OCI-LY7 (cell line): ENCODE measurements at regions not wholly inside any gene's neighbourhood (a gene's known extent, or its start where the extent isn't known, plus 50 kb on each side); places are given as distances from the start of the nearest gene placed in this dataset.
A peak's percentile ranks its signal among the peaks of the same experiment; 100 is the strongest.

Experiments
- BruUV-seq: library from RNA; stranded (reverse); fragments of 400-500 nt; replicated peaks from 2 replicates; lab custom pipeline; 2021; lab: Mats Ljungman, UMichigan
- CTCF ChIA-PET: fragments of 300-600 bp; sonication (Branson Sonifier 250); formaldehyde crosslinking; loops from one replicate; lab custom pipeline; 2022; ENCODE audit warnings: antibody characterized with exemption; ENCODE audit not compliant: unreplicated experiment; lab: Charles Lee
- POLR2A ChIA-PET: fragments of 300-600 bp; sonication (Branson Sonifier 250); formaldehyde crosslinking; loops from one replicate; lab custom pipeline; 2022; ENCODE audit warnings: antibody characterized with exemption; lab: Charles Lee
- DNase-seq: peaks from one replicate; pipeline ENCODE4 v3.0.0-alpha.2; 2015; ENCODE audit warnings: low spot score
- H2AFZ ChIP-seq: fragments of 200-600 bp; sonication (generic), shearing (Covaris generic); 2 replicates; pipeline ENCODE4 v1.6.1; 2014; ENCODE audit warnings: mild to moderate bottlenecking, antibody characterized with exemption, low read length, moderate library complexity
- H3K27ac ChIP-seq: fragments of 200-600 bp; sonication (generic); 2 replicates; pipeline ENCODE4 v1.5.1; 2014; ENCODE audit warnings: mixed run types, low read depth, mild to moderate bottlenecking, moderate library complexity, low read length, inconsistent platforms; ENCODE audit not compliant: poor library complexity, severe bottlenecking
- H3K36me3 ChIP-seq: fragments of 200-600 bp; sonication (generic); 2 replicates; pipeline ENCODE4 v1.6.1; 2014; ENCODE audit warnings: mild to moderate bottlenecking, antibody characterized with exemption, low read length, moderate library complexity, mixed read lengths; ENCODE audit not compliant: insufficient read depth
- H3K4me1 ChIP-seq: fragments of 200-600 bp; sonication (generic); 2 replicates; pipeline ENCODE4 v1.5.1; 2014; ENCODE audit warnings: mild to moderate bottlenecking, low read length; ENCODE audit not compliant: insufficient read depth, poor library complexity, severe bottlenecking
- H3K4me2 ChIP-seq: fragments of 200-600 bp; sonication (generic); 2 replicates; pipeline ENCODE4 v1.6.1; 2014; ENCODE audit warnings: mild to moderate bottlenecking, low read length
- H3K4me3 ChIP-seq: fragments of 200-600 bp; sonication (generic); 2 replicates; pipeline ENCODE4 v1.5.1; 2014; ENCODE audit warnings: mild to moderate bottlenecking, low read depth, low read length; ENCODE audit not compliant: poor library complexity, severe bottlenecking
- H3K79me2 ChIP-seq: fragments of 200-600 bp; sonication (generic); 2 replicates; pipeline ENCODE4 v1.6.1; 2016; ENCODE audit warnings: low read depth, mild to moderate bottlenecking, low read length, moderate library complexity, mixed read lengths; ENCODE audit not compliant: insufficient read depth
- H3K9me2 ChIP-seq: fragments of 200-600 bp; sonication (generic); 2 replicates; pipeline ENCODE4 v1.6.1; 2016; ENCODE audit warnings: mild to moderate bottlenecking, low read length, mixed read lengths; ENCODE audit not compliant: insufficient read depth
- H3K9me3 ChIP-seq: fragments of 200-600 bp; sonication (generic); 2 replicates; pipeline ENCODE4 v1.6.1; 2014; ENCODE audit warnings: mild to moderate bottlenecking, mixed run types, low read length, mixed read lengths
- H4K20me1 ChIP-seq: fragments of 200-600 bp; sonication (generic); 2 replicates; pipeline ENCODE4 v1.6.1; 2014; ENCODE audit warnings: mild to moderate bottlenecking, antibody characterized with exemption, low read length, moderate library complexity, mixed read lengths; ENCODE audit not compliant: insufficient read depth
- CTCF ChIP-seq: fragments of 200-600 bp; sonication (generic); conservative IDR thresholded peaks from 2 replicates; pipeline ENCODE4 v1.5.1; 2014; ENCODE audit warnings: mild to moderate bottlenecking, antibody characterized with exemption, low read length, moderate library complexity, mixed read lengths
- EZH2phosphoT487 ChIP-seq: fragments of 200-600 bp; sonication (generic); IDR thresholded peaks from 2 replicates; pipeline ENCODE4 v1.6.1; 2018; ENCODE audit warnings: low read depth, borderline replicate concordance, mild to moderate bottlenecking, mixed run types, antibody characterized with exemption, low read length, moderate library complexity, mixed read lengths
- intact Hi-C: fragments of 100-400 bp; cut with micrococcal nuclease; formaldehyde crosslinking; loops from one replicate; pipeline ENCODE4 v1.10.0; 2022; ENCODE audit not compliant: unreplicated experiment

DNA sequence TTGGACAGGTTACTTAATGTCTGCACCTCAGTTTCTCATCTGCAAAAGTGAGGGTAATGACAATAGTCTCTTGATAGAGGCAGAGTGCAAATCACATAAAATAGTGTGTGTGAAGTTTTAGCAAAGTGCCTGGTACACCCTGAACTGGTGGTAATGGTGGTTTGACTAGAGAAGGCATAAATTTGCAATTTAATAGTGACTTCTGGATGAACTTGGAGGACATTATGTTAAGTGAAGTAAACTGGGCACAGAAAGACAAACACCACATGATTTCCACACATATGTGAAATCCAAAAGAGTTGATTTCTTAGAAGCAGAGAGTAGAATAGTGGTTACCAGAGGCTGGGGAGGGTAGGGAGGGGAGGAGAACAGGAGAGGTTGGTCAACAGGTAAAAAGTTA lies 54.8 kb upstream of the FUT8 start:
- Histone ChIP-seq H3K79me2 (no peaks in the 10 kb centered on the region; the same call in 1 of the 2 replicates), H4K20me1 (no peaks in the 10 kb centered on the region), H3K27ac (peak overlapping the region; percentile 97), H3K4me1 (peaks cover 85% of the 10 kb centered on the region), H2AFZ (peak overlapping the region; percentile 40; the same call in 1 of the 2 replicates), H3K4me3 (peak overlapping the region; percentile 38), H3K9me2 (no peaks in the 10 kb centered on the region), H3K36me3 (no peaks in the 10 kb centered on the region), H3K4me2 (peak overlapping the region; percentile 67), H3K9me3 (no peaks in the 10 kb centered on the region)
- ChIA-PET POLR2A (interaction anchor here (0.8 to 4.6 kb wide), 8 partner anchors 14 to 70 kb away, joined by 3 to 29 read pairs (median 5); no protein-coding TSS in a partner anchor), CTCF (no interaction called here)
- no peak for DNase-seq
- TF ChIP-seq EZH2phosphoT487 (no peak), CTCF (no peak)
- intact Hi-C loops = no loop called here
- BruUV-seq = no TSS peak

GRCh38 chr14:65359503-65359902 lies 53.0 kb upstream of the FUT8 start:
- Histone ChIP-seq H3K36me3 (no peaks in the 10 kb centered on the region), H3K79me2 (no peaks in the 10 kb centered on the region; the same call in 1 of the 2 replicates), H3K4me1 (peaks cover 67% of the 10 kb centered on the region), H3K9me3 (no peaks in the 10 kb centered on the region), H3K4me3 (no peak overlapping the region), H3K9me2 (no peaks in the 10 kb centered on the region), H4K20me1 (no peaks in the 10 kb centered on the region), H3K27ac (peak overlapping the region; percentile 97), H2AFZ (peak overlapping the region; percentile 20; the same call in 1 of the 2 replicates), H3K4me2 (no peak overlapping the region; the same call in 1 of the 2 replicates)
- no TSS peak for BruUV-seq
- DNase-seq = peak; percentile 48
- intact Hi-C loops = no loop called here
- ChIA-PET POLR2A (interaction anchor here (0.6 to 3.3 kb wide), 17 partner anchors 10 to 114 kb away, joined by 3 to 25 read pairs (median 7); partner anchors contain the start of gene FUT8), CTCF (interaction anchor here (0.9 to 2.8 kb wide), 2 partner anchors 52 to 55 kb away, joined by 3 to 7 read pairs; no protein-coding TSS in a partner anchor)
- TF ChIP-seq EZH2phosphoT487 (no peak), CTCF (peak; percentile 48; the same call in 1 of the 2 replicates)

DNA sequence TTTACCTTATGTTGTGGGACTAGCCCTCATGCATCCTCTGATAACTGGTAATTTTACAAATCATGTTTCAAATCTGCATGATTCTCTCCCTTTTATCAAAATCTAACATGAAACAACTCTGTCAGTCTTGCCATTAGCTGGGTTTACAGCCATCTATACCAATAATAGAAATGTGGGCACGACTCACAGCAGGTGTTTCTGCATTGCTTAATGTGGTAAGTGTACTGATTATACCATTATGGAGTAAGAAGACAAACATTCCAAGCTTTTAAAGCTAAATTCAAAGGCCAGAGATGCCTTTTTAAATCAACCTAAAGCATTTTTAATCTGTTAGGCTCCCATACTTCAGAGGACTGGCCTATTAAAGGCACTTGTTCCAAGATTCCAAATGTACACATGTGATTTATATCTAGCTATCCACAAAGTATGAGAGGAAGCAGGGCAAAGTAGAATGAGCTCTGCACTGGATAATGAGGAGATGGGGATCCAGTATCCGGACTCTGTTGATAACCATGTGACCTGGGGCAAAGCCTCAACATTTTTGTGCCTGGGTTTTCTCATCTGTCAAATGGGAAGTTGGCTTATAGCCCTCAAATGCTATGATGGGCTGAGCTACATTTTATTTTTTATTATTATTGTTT lies 52.3 kb upstream of the FUT8 start:
- Histone ChIP-seq H4K20me1 (no peaks in the 10 kb centered on the region), H3K9me2 (no peaks in the 10 kb centered on the region), H3K4me3 (peak overlapping the region; percentile 14), H3K27ac (peak overlapping the region; percentile 57), H2AFZ (peak overlapping the region; percentile 68; the same call in 1 of the 2 replicates), H3K9me3 (no peaks in the 10 kb centered on the region), H3K36me3 (no peaks in the 10 kb centered on the region), H3K79me2 (no peaks in the 10 kb centered on the region; the same call in 1 of the 2 replicates), H3K4me2 (peak overlapping the region; percentile 62), H3K4me1 (peaks cover 60% of the 10 kb centered on the region)
- TF ChIP-seq CTCF = no peak
- no peak for TF ChIP-seq EZH2phosphoT487
- BruUV-seq = no TSS peak
- ChIA-PET POLR2A (interaction anchor here (0.5 to 3.3 kb wide), 27 partner anchors 9 to 373 kb away, joined by 3 to 25 read pairs (median 6); partner anchors contain the start of gene FUT8), CTCF (interaction anchor here (0.9 to 2.8 kb wide), 4 partner anchors 8 to 74 kb away, joined by 3 to 7 read pairs (median 3); no protein-coding TSS in a partner anchor)
- intact Hi-C loops = no loop called here
- peak; percentile 33 for DNase-seq
